Stimulated activated CD8-positive, alpha-beta memory T cell treated with anti-CD3 and anti-CD28 coated beads, Interleukin-2, amount 100 ng/mL, for 48 hours (primary cell): ENCODE measurements at regions not wholly inside any gene's neighbourhood (a gene's known extent, or its start where the extent isn't known, plus 50 kb on each side); places are given as distances from the start of the nearest gene placed in this dataset.

ENCODE experiments used
- DNase-seq, 2 donors: peaks; one replicate each; pipeline ENCODE4 v3.0.0-alpha.2; 2020; ENCODE audit warnings: low read depth in 2 of 2

GRCh38 chr4:1463088-1463926 is 57.1 kb upstream of the NKX1-1 start:
- DNase-seq: no peak

DNA sequence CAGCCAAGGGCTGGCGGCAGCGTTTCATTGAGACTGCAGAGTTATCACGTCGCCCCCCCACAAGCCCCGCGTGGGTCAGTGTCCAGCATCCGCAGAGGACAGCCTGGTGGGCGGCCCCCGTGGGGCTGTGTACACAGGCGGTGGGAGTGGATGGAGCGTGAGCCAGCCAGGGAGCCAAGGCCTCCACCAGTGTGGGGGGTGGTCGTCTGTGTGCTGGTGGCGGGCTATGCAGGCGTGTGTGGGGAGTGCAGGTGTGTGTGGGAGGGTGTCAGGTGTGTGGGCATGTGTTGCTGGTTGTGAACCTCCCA is 56.5 kb upstream of the NKX1-1 start:
- DNase-seq: no peak

GRCh38 chr4:1462009-1462767 is 55.9 kb upstream of the NKX1-1 start:
- DNase-seq: no peak

DNA sequence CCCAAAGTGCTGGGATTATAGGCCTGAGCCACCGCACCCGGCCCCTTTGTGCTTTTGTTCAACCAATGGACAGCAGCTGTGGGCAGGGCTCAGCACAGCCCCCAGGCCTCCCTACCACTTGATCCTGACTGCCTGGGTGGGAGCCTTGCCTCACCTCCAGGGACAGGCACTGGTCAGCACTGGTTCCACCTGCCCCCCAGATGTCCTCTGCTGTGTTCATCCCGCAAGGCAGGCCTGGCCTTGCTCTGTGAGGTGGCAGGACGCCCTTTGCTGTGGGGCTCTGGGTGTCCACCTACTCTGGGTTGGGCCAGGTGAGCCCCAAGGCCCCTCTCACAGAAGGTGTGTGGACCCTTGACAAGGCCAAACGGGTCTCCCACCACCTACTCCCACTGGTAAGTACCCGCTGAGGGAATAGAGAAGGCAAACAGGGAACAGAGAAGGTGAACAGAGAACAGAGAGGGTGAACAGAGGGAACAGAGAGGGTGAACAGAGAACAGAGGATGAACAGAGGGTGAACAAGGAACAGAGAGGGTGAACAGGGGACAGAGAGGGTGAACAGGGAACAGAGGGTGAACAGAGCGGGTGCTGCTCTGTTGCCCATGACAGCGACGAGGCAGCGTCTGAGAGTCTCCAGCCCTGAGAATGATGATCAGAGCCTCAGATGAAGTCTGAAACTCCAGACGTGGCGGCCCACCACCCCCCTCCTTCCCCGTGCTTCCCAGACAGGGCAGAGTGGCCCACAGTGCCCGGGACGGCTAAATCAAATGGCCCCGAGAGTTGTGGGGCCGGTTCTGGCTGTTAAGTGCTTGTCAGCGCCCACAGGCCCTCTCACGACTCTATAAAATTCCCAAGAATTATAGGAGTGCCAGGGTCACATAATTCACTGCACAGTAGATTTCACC is 55.0 kb upstream of the NKX1-1 start:
- DNase-seq: no peak

GRCh38 chr4:1459722-1460511 is 53.7 kb upstream of the NKX1-1 start:
- no peak for DNase-seq

DNA sequence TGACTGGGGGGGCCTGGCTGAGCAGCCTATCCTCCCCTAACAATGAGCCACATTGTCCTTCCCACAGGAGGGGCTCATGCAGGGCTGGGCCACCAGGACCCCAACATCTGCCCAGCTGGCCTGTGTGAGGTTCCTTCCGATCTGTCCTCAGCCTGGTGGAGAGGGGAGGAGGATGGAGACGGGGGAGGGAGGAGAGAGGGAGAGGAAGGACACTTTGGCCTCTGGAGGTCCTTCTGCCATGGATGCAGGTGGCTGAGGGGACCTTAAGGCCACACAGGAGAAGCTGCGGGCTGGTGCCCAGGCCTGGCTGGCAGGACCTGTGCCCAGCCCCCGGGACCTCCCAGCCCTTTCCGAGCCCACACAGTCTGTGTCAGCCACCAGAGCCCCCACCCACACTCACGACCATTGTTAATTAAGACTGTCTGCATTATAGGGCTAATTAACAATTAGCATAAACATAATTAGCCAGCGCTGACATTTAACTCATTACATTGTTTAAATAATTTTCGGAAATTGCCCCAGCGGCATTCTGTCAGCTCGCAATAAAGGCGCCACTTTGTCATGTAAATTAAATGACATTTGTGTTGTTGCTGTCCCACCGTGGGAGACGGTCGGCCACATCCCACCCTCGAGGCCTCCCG is 53.0 kb upstream of the NKX1-1 start:
- no peak for DNase-seq

- DNase-seq: no peak
Measured at GRCh38 chr4:1458581-1458980, 52.3 kb upstream of the NKX1-1 start.
